Brain microvascular endothelial cell (primary cell): ENCODE measurements at regions not wholly inside any gene's neighbourhood (a gene's known extent, or its start where the extent isn't known, plus 50 kb on each side); places are given as distances from the start of the nearest gene placed in this dataset.

Experiments
- DNase-seq: peaks from one replicate; pipeline ENCODE4 v3.0.0-alpha.2; 2020
- H3K27ac ChIP-seq: fragments of 250-450 bp; sonication (Bioruptor Pico); 2 replicates; pipeline ENCODE4 v1.5.1; 2020; ENCODE audit warnings: mild to moderate bottlenecking, moderate library complexity
- H3K27me3 ChIP-seq: fragments of 250-450 bp; sonication (Bioruptor Pico); replicated peaks from 2 replicates; pipeline ENCODE4 v1.5.1; 2020; ENCODE audit warnings: mild to moderate bottlenecking
- H3K36me3 ChIP-seq: fragments of 250-450 bp; sonication (Bioruptor Pico); replicated peaks from 2 replicates; pipeline ENCODE4 v1.5.1; 2020; ENCODE audit warnings: mild to moderate bottlenecking
- H3K4me3 ChIP-seq: 2 replicates; pipeline ENCODE4 v1.5.1; 2011; ENCODE audit warnings: low read depth, mild to moderate bottlenecking, control low read depth, low read length, moderate library complexity
- CTCF ChIP-seq: IDR thresholded peaks from 2 replicates; pipeline ENCODE4 v1.5.1; 2011; ENCODE audit warnings: low read depth, mild to moderate bottlenecking, moderate library complexity, low read length, control low read depth, inconsistent platforms; ENCODE audit errors: missing control alignments
- in situ Hi-C: cut with HindIII; loops from 2 replicates; pipeline ENCODE4 v1.10.0; 2017; ENCODE audit warnings: low sequenced_read_pairs, low pct_ligation_motif_present

GRCh38 chr15:79676621-79677020 lies 220.2 kb downstream of the MTHFS start:
- in situ Hi-C loops, result no loop called here
- no peak for TF ChIP-seq CTCF
- Histone ChIP-seq H3K27ac (no peak overlapping the region), H3K27me3 (no peaks in the 10 kb centered on the region), H3K4me3 (no peak overlapping the region), H3K36me3 (no peaks in the 10 kb centered on the region)
- DNase-seq, result no peak

- no peaks in the 10 kb centered on the region for H3K36me3 ChIP-seq
- in situ Hi-C loops, result no loop called here
- DNase-seq, result no peak
- TF ChIP-seq CTCF, result no peak
- H3K27me3 ChIP-seq, result no peaks in the 10 kb centered on the region
- H3K27ac ChIP-seq, result no peak overlapping the region
- H3K4me3 ChIP-seq, result no peak overlapping the region
Measured at GRCh38 chr15:79677241-79677640, 219.6 kb downstream of the MTHFS start.

- no peak overlapping the region for H3K4me3 ChIP-seq
- no peaks in the 10 kb centered on the region for H3K27me3 ChIP-seq
- DNase-seq, result no peak
- H3K27ac ChIP-seq, result no peak overlapping the region
- in situ Hi-C loops, result no loop called here
- TF ChIP-seq CTCF, result no peak
- H3K36me3 ChIP-seq, result no peaks in the 10 kb centered on the region
Measured at GRCh38 chr15:79678032-79678701, 218.6 kb downstream of the MTHFS start.

- peak overlapping the region; percentile 46 for H3K27ac ChIP-seq
- no peaks in the 10 kb centered on the region for H3K27me3 ChIP-seq
- H3K36me3 ChIP-seq, result no peaks in the 10 kb centered on the region
- no peak overlapping the region for H3K4me3 ChIP-seq
- in situ Hi-C loops, result no loop called here
- peak; percentile 80 for DNase-seq
- TF ChIP-seq CTCF, result no peak
Measured at GRCh38 chr15:79680720-79681119, 216.1 kb downstream of the MTHFS start.

- no peak for TF ChIP-seq CTCF
- H3K36me3 ChIP-seq, result no peaks in the 10 kb centered on the region
- no peak overlapping the region for H3K4me3 ChIP-seq
- H3K27me3 ChIP-seq, result no peaks in the 10 kb centered on the region
- DNase-seq, result peak; percentile 89
- peak overlapping the region; percentile 91 for H3K27ac ChIP-seq
- in situ Hi-C loops, result no loop called here
Measured at GRCh38 chr15:79682285-79682684, 214.5 kb downstream of the MTHFS start.

GRCh38 chr15:79682851-79683288 lies 213.9 kb downstream of the MTHFS start:
- Histone ChIP-seq H3K36me3 (no peaks in the 10 kb centered on the region), H3K4me3 (peak overlapping the region; percentile 9), H3K27me3 (no peaks in the 10 kb centered on the region), H3K27ac (peak overlapping the region; percentile 91)
- in situ Hi-C loops, result no loop called here
- TF ChIP-seq CTCF, result no peak
- DNase-seq, result peak; percentile 37
